A549 (cell line): ENCODE measurements at regions not wholly inside any gene's neighbourhood (a gene's known extent, or its start where the extent isn't known, plus 50 kb on each side); places are given as distances from the start of the nearest gene placed in this dataset.

Experiments used
- CHD4 ChIP-seq: fragments of 200-600 bp; sonication (generic); IDR thresholded peaks from 2 replicates; pipeline ENCODE4 v1.6.1; 2016; ENCODE audit warnings: antibody characterized with exemption, mild to moderate bottlenecking, borderline replicate concordance
- CTCF ChIP-seq: fragments of >200 bp; sonication (Bioruptor Twin); formaldehyde crosslinking; IDR thresholded peaks from 3 replicates; pipeline ENCODE4 v1.5.1; 2016
- E2F6 ChIP-seq: IDR thresholded peaks from 2 replicates; pipeline ENCODE4 v1.6.1; 2012; ENCODE audit warnings: low read depth, borderline replicate concordance
- EP300 ChIP-seq, 2 experiments: fragments of >200 bp; sonication (Bioruptor Twin); formaldehyde crosslinking; IDR thresholded peaks; 2 replicates in 1 of 2; 3 replicates in 1 of 2; pipeline ENCODE4 v1.6.1; 2016 to 2017
- MAX ChIP-seq: IDR thresholded peaks from 2 replicates; pipeline ENCODE4 v1.6.1; 2012
- MAZ ChIP-seq: fragments of 150-350 bp; IDR thresholded peaks from 2 replicates; pipeline ENCODE4 v1.6.1; 2014; ENCODE audit warnings: antibody characterized with exemption, low read depth, low read length, borderline replicate concordance
- POLR2A ChIP-seq: IDR thresholded peaks from 2 replicates; pipeline ENCODE4 v1.6.1; 2012; ENCODE audit warnings: mild to moderate bottlenecking, low read length
- SMC3 ChIP-seq: fragments of >200 bp; sonication (Bioruptor Twin); formaldehyde crosslinking; IDR thresholded peaks from 3 replicates; pipeline ENCODE4 v1.6.1; 2018; ENCODE audit warnings: inconsistent platforms
- TP53 ChIP-seq: fragments of 250-450 bp; sonication (Bioruptor Pico); IDR thresholded peaks from 2 replicates; pipeline ENCODE4 v1.5.0; 2021; ENCODE audit warnings: mild to moderate bottlenecking, moderate library complexity

GRCh38 chr12:105975351-105975750 is 163.4 kb downstream of the NUAK1 start:
- TF ChIP-seq SMC3 (no peak), POLR2A (no peak), MAX (no peak), MAZ (no peak), CTCF (no peak), TP53 (CRISPR knock-in tag) (no peak), EP300 (IDR thresholded peaks at IDR 0.05) (no peak), E2F6 (no peak), CHD4 (no peak)
